Central memory CD8-positive, alpha-beta T cell (primary cell): ENCODE measurements at regions not wholly inside any gene's neighbourhood (a gene's known extent, or its start where the extent isn't known, plus 50 kb on each side); places are given as distances from the start of the nearest gene placed in this dataset.
"Not testable (repeated sequence)": the region's sequence is repeated elsewhere in the genome, so short reads cannot be mapped to it uniquely, and the experiment has no call there.

ENCODE experiments used
- ATAC-seq: fragments of 150-1000 bp; cut with Tn5 transposase; replicated peaks from 2 replicates; pipeline ENCODE4 v1.10.0; 2022; ENCODE audit warnings: mild to moderate bottlenecking, moderate FRiP score, moderate number of reproducible peaks; ENCODE audit not compliant: poor library complexity, severe bottlenecking; ENCODE audit errors: extremely low read depth
- DNase-seq, 2 donors: peaks; one replicate each; pipeline ENCODE4 v3.0.0; 2021; ENCODE audit warnings: low spot score in 2 of 2
- H3K27ac Mint-ChIP-seq: one replicate; pipeline ENCODE4 v1.8.0; 2022; ENCODE audit warnings: low read depth, mild to moderate bottlenecking, moderate library complexity, mixed read lengths
- H3K27me3 Mint-ChIP-seq: one replicate; pipeline ENCODE4 v1.8.0; 2022; ENCODE audit warnings: mixed read lengths
- H3K36me3 Mint-ChIP-seq: one replicate; pipeline ENCODE4 v1.8.0; 2022; ENCODE audit warnings: mild to moderate bottlenecking, moderate library complexity, mixed read lengths; ENCODE audit not compliant: insufficient read depth
- H3K4me1 Mint-ChIP-seq: one replicate; pipeline ENCODE4 v1.8.0; 2022; ENCODE audit warnings: mixed read lengths
- H3K4me3 Mint-ChIP-seq: one replicate; pipeline ENCODE4 v1.8.0; 2022; ENCODE audit warnings: mild to moderate bottlenecking, moderate library complexity, mixed read lengths
- H3K9me3 Mint-ChIP-seq: one replicate; pipeline ENCODE4 v1.8.0; 2022; ENCODE audit warnings: mixed read lengths

DNA sequence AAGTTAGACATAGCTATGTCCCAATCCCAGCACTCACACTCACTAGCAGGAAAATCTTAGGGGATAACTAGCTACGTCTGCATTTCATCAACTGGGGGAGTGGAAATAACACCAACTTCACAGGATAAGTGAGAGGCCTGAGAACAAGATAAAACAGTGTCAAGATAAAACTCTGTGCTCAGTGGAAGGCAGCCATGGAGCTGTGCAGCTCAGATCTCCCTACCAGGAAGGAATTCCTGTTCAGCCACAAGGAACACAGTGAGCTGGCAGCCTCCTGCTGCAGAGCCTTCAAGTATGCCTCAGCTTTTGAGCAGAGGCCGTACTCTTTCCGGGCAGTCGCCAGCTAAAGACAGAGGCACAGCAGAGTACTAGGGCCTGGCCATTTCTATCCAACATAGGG lies 115.8 kb upstream of the TOPAZ1 start:
- no peak for ATAC-seq

DNA sequence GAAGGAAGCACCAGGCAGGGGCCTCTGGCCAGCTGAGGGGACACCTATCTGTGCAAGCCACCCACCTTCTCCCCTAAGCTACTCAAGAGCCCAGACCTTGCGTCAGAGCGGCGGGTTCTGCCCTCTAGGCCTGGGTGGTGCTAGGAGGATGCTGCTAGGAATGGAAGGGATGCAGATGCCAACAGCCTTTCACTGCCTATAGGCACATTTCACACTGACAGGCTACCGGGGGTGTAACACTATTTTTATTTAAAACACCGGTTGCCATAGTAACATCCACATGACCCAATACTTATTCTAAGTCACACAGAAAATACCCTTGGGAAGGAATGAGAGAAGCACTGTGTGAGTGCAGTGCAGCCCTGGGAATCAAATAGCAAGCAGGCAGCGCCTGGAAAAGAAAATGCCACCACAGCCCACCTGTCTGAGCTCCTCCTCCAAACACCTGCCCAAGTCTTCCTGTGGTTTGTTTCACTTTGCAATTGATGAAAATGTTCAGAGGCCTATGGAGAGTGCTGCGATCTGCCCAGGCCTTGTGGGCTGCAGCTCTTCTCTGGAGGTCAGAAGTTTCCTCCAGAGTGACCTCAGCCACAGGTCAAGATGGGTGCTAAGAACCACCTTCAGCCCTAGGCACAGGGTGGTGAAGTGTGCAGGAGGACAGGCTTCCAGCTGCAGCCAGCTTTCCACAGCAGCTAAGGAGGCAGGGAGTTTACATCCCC lies 113.5 kb upstream of the TOPAZ1 start:
- Mint-ChIP-seq H3K27ac (no peak overlapping the region), H3K4me3 (no peak overlapping the region), H3K9me3 (no peaks in the 10 kb centered on the region), H3K27me3 (peaks cover 15% of the 10 kb centered on the region), H3K4me1 (no peaks in the 10 kb centered on the region), H3K36me3 (no peaks in the 10 kb centered on the region)
- DNase-seq (no peak), ATAC-seq (no peak)

More for the DNA sequence above, 115.8 kb upstream of the TOPAZ1 start:
- no peaks in the 10 kb centered on the region for H3K4me1 Mint-ChIP-seq
- no peak overlapping the region for H3K27ac Mint-ChIP-seq
- DNase-seq: no peak
- H3K27me3 Mint-ChIP-seq: peaks cover 11% of the 10 kb centered on the region
- H3K36me3 Mint-ChIP-seq: no peaks in the 10 kb centered on the region
- no peaks in the 10 kb centered on the region for H3K9me3 Mint-ChIP-seq
- H3K4me3 Mint-ChIP-seq: no peak overlapping the region

DNA sequence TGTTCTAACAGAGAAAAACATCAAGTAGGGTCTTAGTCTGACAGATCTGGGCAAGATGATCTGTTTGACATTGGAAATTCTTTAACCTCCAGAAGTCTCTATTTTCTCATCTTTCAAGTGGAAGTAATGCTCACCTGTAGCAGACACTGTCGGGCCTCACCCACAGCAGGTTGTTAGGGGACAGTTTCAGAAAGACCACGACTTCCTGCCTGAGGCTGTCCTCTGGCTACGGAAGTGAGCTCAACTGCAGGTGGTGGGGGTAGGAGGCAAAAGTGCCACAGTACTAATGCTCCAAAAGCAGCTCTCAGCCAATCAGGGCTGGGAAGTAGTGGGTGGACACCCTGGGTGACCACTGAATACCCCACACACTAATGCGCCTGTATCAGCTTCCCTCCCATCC lies 111.4 kb upstream of the TOPAZ1 start:
- ATAC-seq (no peak), DNase-seq (no peak)
- Mint-ChIP-seq H3K9me3 (no peaks in the 10 kb centered on the region), H3K4me3 (no peak overlapping the region), H3K27me3 (peaks cover 26% of the 10 kb centered on the region), H3K4me1 (no peaks in the 10 kb centered on the region), H3K27ac (no peak overlapping the region), H3K36me3 (no peaks in the 10 kb centered on the region)

DNA sequence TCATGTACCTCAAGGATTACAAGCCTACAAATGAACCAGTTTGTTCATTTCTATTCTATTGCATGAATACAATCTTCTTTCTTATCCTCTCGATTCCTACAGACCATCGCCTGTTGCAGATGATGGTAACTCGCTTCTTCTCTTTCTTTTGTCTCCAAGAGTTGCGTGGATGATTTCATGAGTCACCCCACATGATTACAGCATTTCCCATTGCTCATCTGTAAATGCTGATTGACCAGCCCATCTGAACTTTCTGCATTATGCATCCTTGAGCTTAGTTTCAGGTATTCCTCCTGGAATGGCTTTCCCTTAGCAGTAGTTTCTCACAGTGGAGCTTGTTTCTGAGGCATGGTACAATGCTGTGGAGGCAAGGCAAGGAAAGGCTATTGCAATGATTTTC lies 109.6 kb upstream of the TOPAZ1 start:
- Mint-ChIP-seq H3K4me1 (no peaks in the 10 kb centered on the region), H3K36me3 (no peaks in the 10 kb centered on the region), H3K27me3 (peaks cover 40% of the 10 kb centered on the region), H3K9me3 (no peaks in the 10 kb centered on the region), H3K27ac (no peak overlapping the region), H3K4me3 (no peak overlapping the region)
- no peak for ATAC-seq
- no peak for DNase-seq

DNA sequence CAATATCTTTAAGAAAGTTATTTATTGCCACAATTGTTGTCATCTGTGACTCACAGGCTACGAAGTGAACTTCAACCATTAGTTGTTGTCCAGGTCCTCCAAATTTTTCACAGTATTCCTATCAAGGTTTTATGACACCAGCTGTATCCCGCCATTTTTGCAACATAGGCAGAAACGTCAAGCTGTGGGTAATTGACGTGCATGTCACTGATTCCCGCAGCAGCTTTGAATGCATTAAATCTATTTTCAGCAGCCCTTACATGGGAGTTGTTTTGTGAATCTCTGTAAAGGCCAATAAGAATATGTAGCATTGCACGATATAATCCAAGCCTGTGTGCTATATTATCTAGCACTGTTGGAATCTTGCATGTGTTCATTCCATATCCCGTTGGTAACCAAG lies 109.1 kb upstream of the TOPAZ1 start:
- no peak overlapping the region for H3K4me3 Mint-ChIP-seq
- no peak for DNase-seq
- H3K36me3 Mint-ChIP-seq: no peaks in the 10 kb centered on the region
- H3K27me3 Mint-ChIP-seq: peaks cover 41% of the 10 kb centered on the region
- ATAC-seq: no peak
- H3K4me1 Mint-ChIP-seq: no peaks in the 10 kb centered on the region
- H3K27ac Mint-ChIP-seq: no peak overlapping the region
- no peaks in the 10 kb centered on the region for H3K9me3 Mint-ChIP-seq

DNA sequence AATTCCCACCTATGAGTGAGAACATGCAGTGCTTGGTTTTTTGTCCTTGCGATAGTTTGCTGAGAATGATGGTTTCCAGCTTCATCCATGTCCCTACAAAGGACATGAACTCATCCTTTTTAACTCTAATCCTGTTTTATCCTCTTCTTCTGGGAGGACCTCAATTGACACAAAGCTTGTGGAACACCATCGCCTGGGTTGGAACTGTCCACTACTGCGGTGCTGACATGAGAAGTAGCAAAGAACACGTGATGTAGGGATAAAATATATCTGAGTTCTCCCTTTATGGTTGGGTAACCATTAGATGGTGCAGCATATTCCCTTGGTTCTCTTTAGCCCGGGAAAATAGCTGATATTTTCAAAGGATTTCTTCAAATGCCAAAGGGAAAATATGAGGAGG lies 105.3 kb upstream of the TOPAZ1 start:
- DNase-seq (no peak), ATAC-seq (no peak)
- Mint-ChIP-seq H3K36me3 (no peaks in the 10 kb centered on the region), H3K27me3 (peaks cover 69% of the 10 kb centered on the region), H3K27ac (no peak overlapping the region), H3K9me3 (no peaks in the 10 kb centered on the region), H3K4me1 (no peaks in the 10 kb centered on the region), H3K4me3 (no peak overlapping the region)

DNA sequence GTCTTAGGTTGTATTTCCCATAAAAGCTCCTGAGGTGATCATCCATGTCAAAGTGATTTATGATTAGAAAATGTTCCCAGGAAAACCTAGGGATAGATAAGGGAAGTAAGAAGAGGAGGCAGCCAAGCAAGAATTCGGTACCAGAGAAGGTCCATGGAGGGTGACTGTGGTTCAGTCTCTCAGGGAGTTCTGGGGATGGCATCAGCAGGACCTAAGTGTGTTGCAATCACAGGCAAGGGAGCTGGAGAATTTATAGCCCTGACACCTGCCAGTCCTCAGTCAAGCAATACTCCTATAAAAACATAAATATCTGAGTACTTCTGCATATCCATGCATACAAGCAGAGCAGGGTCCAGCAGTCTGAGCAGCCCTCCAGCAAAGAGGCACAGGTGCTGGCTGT lies 95.6 kb upstream of the TOPAZ1 start:
- DNase-seq (no peak), ATAC-seq (no peak)
- no peaks in the 10 kb centered on the region for H3K9me3 Mint-ChIP-seq
- H3K27me3 Mint-ChIP-seq: peaks cover 65% of the 10 kb centered on the region
- no peak overlapping the region for H3K27ac Mint-ChIP-seq
- H3K36me3 Mint-ChIP-seq: peaks cover 2% of the 10 kb centered on the region
- no peaks in the 10 kb centered on the region for H3K4me1 Mint-ChIP-seq
- no peak overlapping the region for H3K4me3 Mint-ChIP-seq

DNA sequence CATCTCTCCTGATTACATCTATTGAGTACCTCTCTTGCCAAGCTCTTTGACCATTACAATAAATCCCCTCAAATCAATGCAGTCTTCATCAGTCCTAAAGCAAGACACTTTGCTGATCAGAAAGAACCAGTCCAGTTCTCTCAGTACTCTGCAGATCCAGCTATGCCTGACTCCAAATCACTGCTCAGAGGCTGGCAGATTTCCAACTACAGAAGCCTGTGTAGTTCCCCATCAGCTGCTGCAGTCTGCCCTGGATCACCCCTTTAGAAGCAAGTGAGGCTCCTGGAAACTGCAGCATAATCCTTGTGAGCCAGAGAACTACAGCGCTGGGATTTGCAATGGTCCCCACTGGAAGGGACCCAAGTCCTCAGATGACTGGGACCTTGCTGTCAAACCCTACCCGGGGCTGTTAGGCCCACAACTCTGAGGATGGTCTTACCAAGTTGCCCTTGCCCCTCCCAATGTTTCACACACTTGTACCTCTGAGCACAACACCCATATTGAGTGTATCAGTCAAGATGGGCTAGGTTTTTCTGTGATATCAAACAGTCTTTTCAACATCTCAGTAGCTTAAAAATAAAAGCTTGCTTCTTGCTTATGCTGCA lies 81.9 kb upstream of the TOPAZ1 start:
- DNase-seq (no peak), ATAC-seq (no peak)
- no peak overlapping the region for H3K27ac Mint-ChIP-seq
- H3K36me3 Mint-ChIP-seq: no peaks in the 10 kb centered on the region
- H3K4me1 Mint-ChIP-seq: no peaks in the 10 kb centered on the region
- H3K4me3 Mint-ChIP-seq: no peak overlapping the region
- no peaks in the 10 kb centered on the region for H3K9me3 Mint-ChIP-seq
- H3K27me3 Mint-ChIP-seq: peaks cover 70% of the 10 kb centered on the region

DNA sequence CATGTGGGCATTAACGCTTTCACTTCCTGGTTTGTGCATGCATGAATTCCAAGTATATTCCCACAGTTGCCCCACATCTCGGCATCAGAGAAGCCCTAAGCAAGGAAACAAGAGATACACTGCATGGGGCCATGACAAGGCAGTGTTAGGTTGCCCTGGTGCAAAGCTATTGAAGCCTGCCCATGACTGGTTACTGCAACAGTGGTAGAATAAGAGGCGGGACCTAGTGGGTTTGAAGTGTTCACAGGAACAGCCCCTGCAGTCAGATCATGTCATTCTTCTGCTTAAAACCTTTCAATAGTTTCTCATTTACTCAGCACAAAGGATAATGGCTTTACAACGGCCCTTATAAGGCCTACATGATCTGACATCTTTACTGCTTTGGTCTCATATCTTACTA lies 80.9 kb upstream of the TOPAZ1 start:
- H3K4me3 Mint-ChIP-seq: no peak overlapping the region
- no peak for DNase-seq
- H3K36me3 Mint-ChIP-seq: no peaks in the 10 kb centered on the region
- peaks cover 69% of the 10 kb centered on the region for H3K27me3 Mint-ChIP-seq
- H3K27ac Mint-ChIP-seq: no peak overlapping the region
- H3K4me1 Mint-ChIP-seq: no peaks in the 10 kb centered on the region
- no peaks in the 10 kb centered on the region for H3K9me3 Mint-ChIP-seq
- no peak for ATAC-seq

DNA sequence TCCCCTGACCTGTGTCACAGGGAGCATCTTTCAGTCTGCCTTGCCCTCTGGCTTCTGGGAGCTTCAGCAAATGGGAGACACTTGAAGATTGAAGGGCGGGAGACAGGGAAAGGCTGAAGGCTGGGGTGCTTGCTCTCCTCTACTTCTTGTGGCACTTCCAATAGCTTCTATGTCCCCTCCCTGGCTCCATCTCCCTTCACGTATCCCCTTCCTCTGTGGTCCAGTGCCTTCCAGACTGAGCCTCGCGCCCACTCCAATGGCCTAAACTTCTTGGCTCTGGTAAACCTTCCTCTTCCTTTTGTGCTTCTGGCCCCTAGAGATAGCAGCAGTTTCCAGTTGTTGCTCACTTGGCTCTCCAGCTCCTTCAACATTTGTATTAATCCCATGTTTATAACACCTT lies 69.8 kb upstream of the TOPAZ1 start:
- DNase-seq: no peak
- Mint-ChIP-seq H3K4me3 (no peak overlapping the region), H3K27me3 (peaks cover 54% of the 10 kb centered on the region), H3K27ac (no peak overlapping the region), H3K36me3 (no peaks in the 10 kb centered on the region), H3K4me1 (no peaks in the 10 kb centered on the region), H3K9me3 (peaks cover 7% of the 10 kb centered on the region)
- ATAC-seq: no peak

DNA sequence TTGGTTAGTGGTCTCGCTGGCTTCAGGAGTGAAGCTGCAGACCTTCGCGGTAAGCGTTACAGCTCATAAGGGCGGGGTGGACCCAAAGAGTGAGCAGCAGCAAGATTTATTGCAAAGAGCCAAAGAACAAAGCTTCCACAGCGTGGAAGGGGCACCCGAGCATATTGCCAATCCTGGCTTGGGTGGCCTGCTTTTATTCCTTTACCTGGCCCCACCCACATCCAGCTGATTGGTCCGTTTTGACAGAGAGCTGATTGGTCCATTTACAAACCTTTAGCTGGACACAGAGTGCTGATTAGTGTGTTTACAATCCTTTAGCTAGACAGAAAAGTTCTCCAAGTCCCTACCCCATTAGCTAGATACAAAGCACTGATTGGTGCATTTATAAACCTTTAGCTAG lies 69.0 kb upstream of the TOPAZ1 start:
- H3K4me3 Mint-ChIP-seq, H3K36me3 Mint-ChIP-seq, DNase-seq, H3K4me1 Mint-ChIP-seq, H3K27ac Mint-ChIP-seq, ATAC-seq, H3K9me3 Mint-ChIP-seq: not testable (repeated sequence)
- H3K27me3 Mint-ChIP-seq: peaks cover 55% of the 10 kb centered on the region

DNA sequence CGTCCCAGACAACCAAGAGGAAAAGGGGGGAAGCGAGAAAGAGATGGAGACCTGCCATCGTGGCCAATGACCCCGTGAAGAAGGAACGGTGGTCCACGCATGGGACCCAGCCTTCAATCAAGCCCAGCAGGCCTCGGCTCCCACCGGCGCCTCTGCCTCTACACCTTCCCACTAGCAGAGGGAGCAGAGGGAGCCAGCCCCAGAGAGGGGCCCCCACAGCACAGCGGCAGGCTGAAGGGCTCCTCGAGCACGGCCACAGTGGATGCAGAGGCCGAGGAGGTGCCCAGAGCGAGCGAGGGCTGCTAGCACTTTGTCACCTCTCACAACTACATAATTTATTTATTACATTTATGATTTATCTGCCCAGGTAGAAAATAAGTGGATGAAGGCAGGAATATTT lies 68.4 kb upstream of the TOPAZ1 start:
- ATAC-seq: no peak
- H3K36me3 Mint-ChIP-seq: no peaks in the 10 kb centered on the region
- no peak for DNase-seq
- H3K27ac Mint-ChIP-seq: no peak overlapping the region
- H3K27me3 Mint-ChIP-seq: peaks cover 55% of the 10 kb centered on the region
- no peak overlapping the region for H3K4me3 Mint-ChIP-seq
- no peaks in the 10 kb centered on the region for H3K4me1 Mint-ChIP-seq
- H3K9me3 Mint-ChIP-seq: peaks cover 7% of the 10 kb centered on the region

DNA sequence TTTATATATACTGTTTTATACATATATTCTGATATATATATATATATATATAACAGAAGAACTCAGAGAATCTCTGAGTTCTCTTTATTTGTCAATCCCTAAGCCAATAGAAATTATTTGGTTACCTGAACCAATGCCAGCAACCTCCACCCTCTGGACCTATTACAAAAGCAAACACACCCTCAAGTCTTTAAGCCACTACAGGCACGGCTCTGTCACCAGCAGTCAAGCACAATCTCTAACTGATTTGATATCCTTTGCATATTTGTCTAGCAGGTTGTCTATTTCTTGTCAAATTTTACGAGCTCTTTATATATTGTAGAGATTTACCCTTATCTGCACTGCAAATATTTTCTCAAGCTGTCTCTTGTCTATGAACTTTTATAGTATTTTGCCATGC lies 66.6 kb upstream of the TOPAZ1 start:
- no peak for ATAC-seq
- no peak overlapping the region for H3K27ac Mint-ChIP-seq
- H3K4me3 Mint-ChIP-seq: no peak overlapping the region
- H3K4me1 Mint-ChIP-seq: no peaks in the 10 kb centered on the region
- H3K9me3 Mint-ChIP-seq: peaks cover 7% of the 10 kb centered on the region
- H3K27me3 Mint-ChIP-seq: peaks cover 59% of the 10 kb centered on the region
- DNase-seq: no peak
- H3K36me3 Mint-ChIP-seq: no peaks in the 10 kb centered on the region
